H7 (cell line): ENCODE measurements at regions not wholly inside any gene's neighbourhood (a gene's known extent, or its start where the extent isn't known, plus 50 kb on each side); places are given as distances from the start of the nearest gene placed in this dataset.

Source experiments
- DNase-seq: peaks from one replicate; pipeline ENCODE4 v3.0.0; 2012
- H3K27me3 ChIP-seq: 2 replicates; pipeline ENCODE4 v1.6.0; 2011; ENCODE audit warnings: mild to moderate bottlenecking, low read length; ENCODE audit not compliant: control insufficient read depth, insufficient read depth
- H3K36me3 ChIP-seq: replicated peaks from 2 replicates; pipeline ENCODE4 v1.5.1; 2011; ENCODE audit warnings: low read length; ENCODE audit not compliant: control insufficient read depth, insufficient read depth
- H3K4me3 ChIP-seq: 2 replicates; pipeline ENCODE4 v1.5.1; 2011; ENCODE audit warnings: low read depth, mild to moderate bottlenecking, control low read depth, low read length, moderate library complexity; ENCODE audit not compliant: insufficient read depth

- Histone ChIP-seq H3K36me3 (no peaks in the 10 kb centered on the region), H3K27me3 (no peaks in the 10 kb centered on the region), H3K4me3 (no peak overlapping the region)
- DNase-seq = no peak
Observed at GRCh38 chr5:17424674-17425073, 73.4 kb upstream of the TAF11L2 start.

GRCh38 chr5:17425385-17426070 lies 72.5 kb upstream of the TAF11L2 start:
- H3K27me3 ChIP-seq = no peaks in the 10 kb centered on the region
- no peak for DNase-seq
- H3K4me3 ChIP-seq = no peak overlapping the region
- no peaks in the 10 kb centered on the region for H3K36me3 ChIP-seq

GRCh38 chr5:17426104-17426749 lies 71.8 kb upstream of the TAF11L2 start:
- Histone ChIP-seq H3K36me3 (no peaks in the 10 kb centered on the region), H3K4me3 (no peak overlapping the region), H3K27me3 (no peaks in the 10 kb centered on the region)
- no peak for DNase-seq

GRCh38 chr5:17428176-17428800 lies 69.7 kb upstream of the TAF11L2 start:
- no peaks in the 10 kb centered on the region for H3K27me3 ChIP-seq
- no peak overlapping the region for H3K4me3 ChIP-seq
- H3K36me3 ChIP-seq = no peaks in the 10 kb centered on the region
- no peak for DNase-seq

- no peak for DNase-seq
- no peaks in the 10 kb centered on the region for H3K27me3 ChIP-seq
Observed at GRCh38 chr5:17429353-17429752, 68.7 kb upstream of the TAF11L2 start.

GRCh38 chr5:17430241-17430640 lies 67.8 kb upstream of the TAF11L2 start:
- H3K27me3 ChIP-seq = no peaks in the 10 kb centered on the region
- no peaks in the 10 kb centered on the region for H3K36me3 ChIP-seq
- no peak for DNase-seq
- no peak overlapping the region for H3K4me3 ChIP-seq

More at GRCh38 chr5:17429353-17429752, 68.7 kb upstream of the TAF11L2 start:
- no peaks in the 10 kb centered on the region for H3K36me3 ChIP-seq
- no peak overlapping the region for H3K4me3 ChIP-seq

GRCh38 chr5:17431272-17432050 lies 66.6 kb upstream of the TAF11L2 start:
- DNase-seq = no peak
- no peaks in the 10 kb centered on the region for H3K36me3 ChIP-seq
- H3K4me3 ChIP-seq = no peak overlapping the region
- H3K27me3 ChIP-seq = no peaks in the 10 kb centered on the region

GRCh38 chr5:17432569-17432968 lies 65.5 kb upstream of the TAF11L2 start:
- DNase-seq = no peak
- H3K27me3 ChIP-seq = no peaks in the 10 kb centered on the region
- no peak overlapping the region for H3K4me3 ChIP-seq
- no peaks in the 10 kb centered on the region for H3K36me3 ChIP-seq

- no peak for DNase-seq
- Histone ChIP-seq H3K4me3 (no peak overlapping the region), H3K36me3 (no peaks in the 10 kb centered on the region), H3K27me3 (no peaks in the 10 kb centered on the region)
Observed at GRCh38 chr5:17433406-17433805, 64.6 kb upstream of the TAF11L2 start.

- H3K4me3 ChIP-seq = no peak overlapping the region
- DNase-seq = no peak
Observed at GRCh38 chr5:17434982-17435381, 63.0 kb upstream of the TAF11L2 start.

GRCh38 chr5:17436350-17436749 lies 61.7 kb upstream of the TAF11L2 start:
- Histone ChIP-seq H3K4me3 (no peak overlapping the region), H3K27me3 (no peaks in the 10 kb centered on the region), H3K36me3 (no peaks in the 10 kb centered on the region)
- no peak for DNase-seq

More at GRCh38 chr5:17434982-17435381, 63.0 kb upstream of the TAF11L2 start:
- Histone ChIP-seq H3K36me3 (no peaks in the 10 kb centered on the region), H3K27me3 (no peaks in the 10 kb centered on the region)

GRCh38 chr5:17436761-17437221 lies 61.2 kb upstream of the TAF11L2 start:
- no peaks in the 10 kb centered on the region for H3K36me3 ChIP-seq
- no peak overlapping the region for H3K4me3 ChIP-seq
- no peaks in the 10 kb centered on the region for H3K27me3 ChIP-seq
- DNase-seq = no peak

- H3K27me3 ChIP-seq = no peaks in the 10 kb centered on the region
- DNase-seq = peak; percentile 43
- H3K4me3 ChIP-seq = no peak overlapping the region
- no peaks in the 10 kb centered on the region for H3K36me3 ChIP-seq
Observed at GRCh38 chr5:17438027-17438426, 60.0 kb upstream of the TAF11L2 start.

- Histone ChIP-seq H3K4me3 (no peak overlapping the region), H3K27me3 (no peaks in the 10 kb centered on the region), H3K36me3 (no peaks in the 10 kb centered on the region)
- DNase-seq = no peak
Observed at GRCh38 chr5:17439956-17440355, 58.1 kb upstream of the TAF11L2 start.
